Tibial artery (tissue), 4 donors: ENCODE measurements at regions not wholly inside any gene's neighbourhood (a gene's known extent, or its start where the extent isn't known, plus 50 kb on each side); places are given as distances from the start of the nearest gene placed in this dataset.
A peak's percentile ranks its signal among the peaks of the same experiment; 100 is the strongest.

Experiments used
- DNase-seq, 2 donors: peaks; one replicate each; pipeline ENCODE4 v3.0.0-alpha.2; 2019
- H3K27ac ChIP-seq, 2 donors: fragments of 200-600 bp; sonication (generic) in 1 of 2; 1 replicate in 1 of 2; 2 replicates in 1 of 2; pipeline ENCODE4 v1.5.1; 2018 to 2019; ENCODE audit warnings: mild to moderate bottlenecking in 1 of 2
- H3K27me3 ChIP-seq, 2 donors: fragments of 200-600 bp; sonication (generic) in 1 of 2; one replicate each; pipeline versions ENCODE4 v1.5.1 to v1.6.0; 2016 to 2019
- H3K36me3 ChIP-seq, 3 donors: fragments of 200-600 bp; sonication (generic) in 2 of 3; one replicate each; pipeline ENCODE4 v1.5.1; 2016 to 2019; ENCODE audit warnings: mild to moderate bottlenecking in 2 of 3
- H3K4me1 ChIP-seq, 4 donors: fragments of 200-600 bp; sonication (generic) in 2 of 4; 1 replicate in 3 of 4; 2 replicates in 1 of 4; pipeline ENCODE4 v1.5.1; 2016 to 2019
- H3K4me3 ChIP-seq, 2 donors: fragments of 200-600 bp; sonication (generic) in 1 of 2; 1 replicate in 1 of 2; 2 replicates in 1 of 2; pipeline ENCODE4 v1.5.1; 2018 to 2019; ENCODE audit warnings: mild to moderate bottlenecking in 2 of 2
- H3K9me3 ChIP-seq, 3 donors: fragments of 200-600 bp; sonication (generic) in 1 of 3; one replicate each; pipeline ENCODE4 v1.5.1; 2016 to 2019
- CTCF ChIP-seq, 2 experiments: fragments of 200-600 bp in 1 of 2; fragments of 450-650 bp in 1 of 2; IDR thresholded peaks; one replicate each; pipeline ENCODE4 v1.5.1; 2017 to 2019; ENCODE audit warnings: antibody characterized with exemption in 2 of 2, mild to moderate bottlenecking in 1 of 2, moderate library complexity in 1 of 2
- intact Hi-C: fragments of 100-400 bp; cut with DNase I; formaldehyde crosslinking; loops from one replicate; pipeline ENCODE4 v1.15.0; 2023; ENCODE audit warnings: low total_unique reads

- Histone ChIP-seq H3K9me3 (no peaks in the 10 kb centered on the region), H3K27me3 (peaks cover 0 to 80% of the 10 kb centered on the region in 2 donors), H3K4me1 (peaks cover 0 to 24% (median 19%) of the 10 kb centered on the region in 4 donors), H3K4me3 (no peak overlapping the region), H3K27ac (no peak overlapping the region), H3K36me3 (no peaks in the 10 kb centered on the region)
- DNase-seq = peak in 1 of 2 donors; percentile 51
- intact Hi-C loops = no loop called here
- TF ChIP-seq CTCF (IDR thresholded peaks at IDR 0.05) = no peak
Measured at GRCh38 chr7:128168667-128169210, 72.3 kb upstream of the LEP start.

- Histone ChIP-seq H3K9me3 (no peaks in the 10 kb centered on the region), H3K4me3 (no peak overlapping the region), H3K36me3 (no peaks in the 10 kb centered on the region), H3K27ac (no peak overlapping the region), H3K27me3 (peaks cover 0 to 71% of the 10 kb centered on the region in 2 donors), H3K4me1 (peaks cover 0 to 24% (median 19%) of the 10 kb centered on the region in 4 donors)
- intact Hi-C loops = no loop called here
- no peak for TF ChIP-seq CTCF (IDR thresholded peaks at IDR 0.05)
- no peak for DNase-seq
Measured at GRCh38 chr7:128170461-128170860, 70.6 kb upstream of the LEP start.

DNA sequence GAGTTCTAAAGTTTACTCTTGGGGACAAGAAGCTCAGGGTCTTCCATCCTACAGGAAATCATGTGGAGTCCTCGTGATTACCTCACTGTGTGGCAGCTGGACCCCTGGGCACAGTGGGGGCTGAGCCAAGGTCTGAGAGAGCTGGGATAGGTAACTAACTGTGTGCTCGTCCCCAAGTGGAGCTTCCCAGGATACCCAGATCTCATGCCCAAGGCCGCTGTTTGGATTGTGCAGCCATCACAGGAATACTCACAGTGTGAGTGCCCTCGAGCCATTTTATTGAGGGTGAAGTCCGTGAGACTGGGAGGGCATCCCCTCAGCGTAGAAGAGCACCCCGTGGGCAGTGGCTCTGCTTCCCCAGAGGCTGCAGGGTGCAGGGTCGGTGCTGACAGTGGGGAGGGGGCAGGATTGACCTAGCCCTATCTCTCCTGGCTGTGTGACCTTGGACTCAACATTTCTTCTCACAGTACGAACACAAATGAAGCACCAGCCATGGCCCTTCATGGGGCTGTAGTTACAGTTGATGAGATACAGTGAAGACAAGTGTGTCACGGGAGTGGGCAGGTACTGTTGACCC, 69.6 kb upstream of the LEP start:
- Histone ChIP-seq H3K9me3 (no peaks in the 10 kb centered on the region), H3K27me3 (peaks cover 0 to 66% of the 10 kb centered on the region in 2 donors), H3K4me3 (no peak overlapping the region), H3K4me1 (peaks cover 0 to 20% (median 16%) of the 10 kb centered on the region in 4 donors), H3K27ac (no peak overlapping the region), H3K36me3 (no peaks in the 10 kb centered on the region)
- intact Hi-C loops = no loop called here
- DNase-seq = peak in 1 of 2 donors; percentile 56
- no peak for TF ChIP-seq CTCF (IDR thresholded peaks at IDR 0.05)

DNA sequence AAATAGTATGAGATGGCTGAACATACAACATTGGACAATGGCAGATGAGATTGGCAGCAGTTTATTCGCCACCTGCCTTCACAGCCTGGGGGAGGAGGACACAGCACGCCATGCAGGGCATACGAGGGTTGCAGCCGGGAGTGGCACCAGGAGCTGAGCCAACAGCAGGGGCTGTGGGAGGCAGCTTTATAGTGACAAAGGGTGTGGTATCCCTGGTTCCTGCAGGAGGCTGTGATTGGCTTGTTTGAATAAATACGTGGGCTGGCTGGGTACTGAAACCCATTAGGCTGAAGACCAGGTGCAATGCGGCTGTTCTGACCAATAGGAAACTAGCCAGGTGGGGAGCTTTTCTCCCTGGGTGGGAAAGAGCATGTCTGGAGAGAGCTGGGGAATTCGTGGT, 68.9 kb upstream of the LEP start:
- Histone ChIP-seq H3K27me3 (peaks cover 0 to 64% of the 10 kb centered on the region in 2 donors), H3K36me3 (no peaks in the 10 kb centered on the region), H3K4me1 (peaks cover 0 to 13% (median 9%) of the 10 kb centered on the region in 4 donors), H3K9me3 (no peaks in the 10 kb centered on the region), H3K4me3 (no peak overlapping the region), H3K27ac (no peak overlapping the region)
- intact Hi-C loops = no loop called here
- no peak for TF ChIP-seq CTCF (IDR thresholded peaks at IDR 0.05)
- peak in 1 of 2 donors; percentile 27 for DNase-seq

DNA sequence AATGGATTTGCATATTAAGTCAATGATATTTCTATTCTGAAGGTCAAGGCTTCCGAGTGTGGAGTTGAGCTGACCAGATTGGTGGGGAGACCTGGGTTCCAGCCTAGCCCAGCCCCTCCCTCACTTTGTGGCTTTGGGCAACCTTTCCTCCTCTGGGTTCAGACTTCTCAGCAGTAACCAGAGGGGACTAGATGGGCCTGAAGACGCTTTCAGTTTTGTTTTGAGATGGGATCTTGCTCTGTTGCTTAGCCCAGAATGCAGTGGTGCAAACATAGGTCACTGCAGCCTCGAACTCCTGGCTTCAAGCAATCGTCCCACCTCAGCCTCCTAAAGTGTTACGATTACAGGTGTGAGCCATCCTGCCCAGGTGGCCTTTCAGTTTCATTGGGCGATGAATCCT, 68.1 kb upstream of the LEP start:
- Histone ChIP-seq H3K36me3 (no peaks in the 10 kb centered on the region), H3K4me3 (no peak overlapping the region), H3K4me1 (peaks cover 0 to 5% (median 2%) of the 10 kb centered on the region in 4 donors), H3K27ac (no peak overlapping the region), H3K9me3 (no peaks in the 10 kb centered on the region), H3K27me3 (peaks cover 0 to 56% of the 10 kb centered on the region in 2 donors)
- no peak for TF ChIP-seq CTCF (IDR thresholded peaks at IDR 0.05)
- DNase-seq = no peak
- intact Hi-C loops = no loop called here
